Mesothelial cell of epicardium (in vitro differentiated cells): ENCODE measurements at regions not wholly inside any gene's neighbourhood (a gene's known extent, or its start where the extent isn't known, plus 50 kb on each side); places are given as distances from the start of the nearest gene placed in this dataset.

Experiments
- DNase-seq, 2 experiments: peaks; one replicate each; pipeline ENCODE4 v3.0.0; 2021; ENCODE audit warnings: low spot score in 2 of 2; ENCODE audit not compliant: unreplicated experiment in 2 of 2
- H3K27ac Mint-ChIP-seq: 2 replicates; pipeline ENCODE4 v1.8.0; 2021; ENCODE audit warnings: mixed read lengths
- H3K27me3 Mint-ChIP-seq: 2 replicates; pipeline ENCODE4 v1.8.0; 2021; ENCODE audit warnings: low read depth, mixed read lengths
- H3K36me3 Mint-ChIP-seq: 2 replicates; pipeline ENCODE4 v1.8.0; 2021; ENCODE audit warnings: mixed read lengths
- H3K4me1 Mint-ChIP-seq: 2 replicates; pipeline ENCODE4 v1.8.0; 2021; ENCODE audit warnings: mixed read lengths
- H3K4me3 Mint-ChIP-seq: 2 replicates; pipeline ENCODE4 v1.8.0; 2021; ENCODE audit warnings: mild to moderate bottlenecking, moderate library complexity, mixed read lengths
- H3K9me3 Mint-ChIP-seq: 2 replicates; pipeline ENCODE4 v1.8.0; 2021; ENCODE audit warnings: mixed read lengths
- TF ChIP-seq, protein P1 (sequence below): fragments of 200-600 bp; sonication (generic); IDR thresholded peaks from one replicate; pipeline ENCODE4 v1.5.0; 2021; ENCODE audit warnings: antibody characterized with exemption; ENCODE audit not compliant: unreplicated experiment

DNA sequence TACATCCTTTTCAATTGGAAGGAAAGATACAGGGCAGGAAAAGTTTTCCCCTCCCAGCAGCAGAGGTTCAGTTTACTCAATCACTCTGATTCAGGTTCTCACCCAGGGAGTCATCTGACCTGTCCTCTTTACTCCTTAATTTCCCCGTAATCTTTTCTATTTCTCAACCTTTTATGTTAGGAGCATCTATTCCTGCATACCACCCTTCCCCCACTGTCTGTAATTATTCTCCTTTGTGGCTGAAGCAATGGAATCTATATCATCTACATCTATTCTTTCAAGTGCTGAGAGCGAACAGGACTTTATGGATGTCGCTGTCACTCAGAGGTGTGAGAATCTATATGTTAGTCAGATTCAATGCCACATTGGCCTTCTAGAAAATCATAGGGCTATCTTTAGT is 175.2 kb downstream of the NOL4 start:
- H3K27ac Mint-ChIP-seq: no peak overlapping the region
- no peaks in the 10 kb centered on the region for H3K27me3 Mint-ChIP-seq
- TF ChIP-seq, protein P1, sequence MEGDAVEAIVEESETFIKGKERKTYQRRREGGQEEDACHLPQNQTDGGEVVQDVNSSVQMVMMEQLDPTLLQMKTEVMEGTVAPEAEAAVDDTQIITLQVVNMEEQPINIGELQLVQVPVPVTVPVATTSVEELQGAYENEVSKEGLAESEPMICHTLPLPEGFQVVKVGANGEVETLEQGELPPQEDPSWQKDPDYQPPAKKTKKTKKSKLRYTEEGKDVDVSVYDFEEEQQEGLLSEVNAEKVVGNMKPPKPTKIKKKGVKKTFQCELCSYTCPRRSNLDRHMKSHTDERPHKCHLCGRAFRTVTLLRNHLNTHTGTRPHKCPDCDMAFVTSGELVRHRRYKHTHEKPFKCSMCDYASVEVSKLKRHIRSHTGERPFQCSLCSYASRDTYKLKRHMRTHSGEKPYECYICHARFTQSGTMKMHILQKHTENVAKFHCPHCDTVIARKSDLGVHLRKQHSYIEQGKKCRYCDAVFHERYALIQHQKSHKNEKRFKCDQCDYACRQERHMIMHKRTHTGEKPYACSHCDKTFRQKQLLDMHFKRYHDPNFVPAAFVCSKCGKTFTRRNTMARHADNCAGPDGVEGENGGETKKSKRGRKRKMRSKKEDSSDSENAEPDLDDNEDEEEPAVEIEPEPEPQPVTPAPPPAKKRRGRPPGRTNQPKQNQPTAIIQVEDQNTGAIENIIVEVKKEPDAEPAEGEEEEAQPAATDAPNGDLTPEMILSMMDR: no peak
- peaks cover 7% of the 10 kb centered on the region for H3K4me1 Mint-ChIP-seq
- DNase-seq: no peak
- H3K9me3 Mint-ChIP-seq: peaks cover 11% of the 10 kb centered on the region
- H3K36me3 Mint-ChIP-seq: no peaks in the 10 kb centered on the region
- H3K4me3 Mint-ChIP-seq: no peak overlapping the region

DNA sequence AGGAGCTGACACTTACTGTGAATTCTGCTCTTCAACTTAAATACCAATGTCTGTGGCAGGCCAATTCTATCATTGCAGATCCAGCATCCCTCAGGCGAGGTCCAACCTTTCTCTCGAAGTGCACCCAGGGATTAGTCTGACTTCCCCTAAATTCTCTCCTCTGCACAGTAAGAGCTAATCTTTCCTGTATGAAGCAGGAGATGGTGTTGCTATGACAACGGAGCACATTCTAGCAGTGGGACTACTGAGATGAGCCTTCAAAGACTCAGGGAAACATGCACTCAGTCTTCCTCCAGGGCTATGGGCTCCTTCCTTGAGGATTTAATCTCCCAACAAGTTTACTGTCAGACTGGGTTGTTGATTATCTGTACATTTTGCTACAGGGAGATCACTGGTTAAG is 176.3 kb downstream of the NOL4 start:
- no peak for DNase-seq
- no peak overlapping the region for H3K4me3 Mint-ChIP-seq
- no peak overlapping the region for H3K27ac Mint-ChIP-seq
- H3K4me1 Mint-ChIP-seq: peaks cover 7% of the 10 kb centered on the region
- no peaks in the 10 kb centered on the region for H3K27me3 Mint-ChIP-seq
- peaks cover 5% of the 10 kb centered on the region for H3K9me3 Mint-ChIP-seq
- no peaks in the 10 kb centered on the region for H3K36me3 Mint-ChIP-seq
- TF ChIP-seq, protein P1: no peak

DNA sequence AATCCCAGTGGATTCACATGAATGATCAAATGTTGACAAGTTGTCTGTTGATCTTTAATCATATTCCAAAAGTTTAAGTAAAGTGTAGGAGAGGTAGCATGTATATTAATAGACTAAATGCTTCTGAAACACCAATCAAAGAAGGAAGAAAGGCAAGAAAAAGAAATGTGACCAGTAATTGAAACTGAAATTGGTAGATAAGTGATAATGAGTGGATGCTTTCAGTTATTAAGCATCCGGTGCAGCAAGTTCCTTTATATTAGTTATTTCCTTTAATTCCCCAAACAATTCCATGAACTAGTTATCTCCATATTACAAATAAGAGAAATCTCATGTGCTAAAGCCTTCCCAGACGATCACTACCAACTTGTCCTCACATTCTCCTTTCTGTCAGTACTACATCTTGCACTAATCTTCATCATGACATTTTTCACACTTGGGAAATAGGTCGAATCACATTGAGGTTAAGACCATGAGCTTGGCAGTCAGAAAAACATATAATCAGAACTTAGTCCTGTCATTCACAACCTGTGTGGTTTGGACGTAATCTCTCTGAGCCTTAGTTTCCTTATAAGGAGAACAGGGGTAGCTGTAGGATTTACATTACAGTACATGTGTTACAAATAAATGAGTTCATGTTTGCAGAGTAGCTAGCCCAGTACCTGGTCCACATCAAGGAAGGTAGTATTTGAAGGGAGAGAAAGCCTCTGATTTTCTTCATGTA is 182.1 kb downstream of the NOL4 start:
- no peaks in the 10 kb centered on the region for H3K4me1 Mint-ChIP-seq

DNA sequence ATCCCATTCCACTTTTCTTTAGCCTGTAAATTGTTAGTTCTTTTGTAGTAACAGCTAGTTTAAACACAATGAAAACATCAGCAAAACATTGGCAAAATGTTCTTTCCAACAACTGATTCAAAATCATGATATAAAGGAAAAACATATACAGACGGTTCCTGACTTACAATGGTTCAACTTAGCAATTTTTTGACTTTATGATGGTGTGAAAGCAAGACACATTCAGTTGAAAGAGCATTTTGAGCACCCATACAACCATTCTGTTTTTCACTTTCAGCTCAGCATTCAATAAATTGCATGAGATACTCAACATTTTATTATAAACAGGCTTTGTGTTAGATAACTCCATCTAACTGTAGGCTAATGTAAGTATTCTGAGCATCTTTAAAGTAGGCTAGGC is 185.1 kb downstream of the NOL4 start:
- Mint-ChIP-seq H3K36me3 (no peaks in the 10 kb centered on the region), H3K27me3 (no peaks in the 10 kb centered on the region), H3K9me3 (peaks cover 5% of the 10 kb centered on the region), H3K4me1 (no peaks in the 10 kb centered on the region), H3K4me3 (no peak overlapping the region), H3K27ac (no peak overlapping the region)
- TF ChIP-seq, protein P1: no peak
- DNase-seq: no peak

More for the DNA sequence above, 182.1 kb downstream of the NOL4 start:
- Mint-ChIP-seq H3K27ac (no peak overlapping the region), H3K27me3 (no peaks in the 10 kb centered on the region), H3K36me3 (no peaks in the 10 kb centered on the region), H3K4me3 (no peak overlapping the region), H3K9me3 (no peaks in the 10 kb centered on the region)
- DNase-seq: no peak
- TF ChIP-seq, protein P1: no peak

DNA sequence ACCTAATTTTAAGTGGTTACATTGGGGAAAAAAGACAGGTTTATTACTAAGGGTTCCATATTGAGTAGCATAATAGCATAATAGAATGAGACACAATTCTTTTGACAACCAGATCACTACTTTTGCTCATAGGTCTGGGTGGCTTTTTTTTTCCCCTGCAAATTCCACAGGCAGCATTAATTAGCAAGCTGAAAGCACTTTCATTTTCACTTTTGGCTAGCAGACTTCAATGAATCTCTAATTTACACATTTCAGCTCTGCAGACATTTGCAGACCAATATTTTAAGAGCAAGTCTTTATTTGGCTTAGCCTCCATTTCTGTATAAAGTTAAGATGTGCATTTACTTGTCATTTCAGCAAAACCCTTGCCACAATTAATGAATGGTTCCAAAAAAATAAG is 185.5 kb downstream of the NOL4 start:
- H3K27ac Mint-ChIP-seq: no peak overlapping the region
- no peaks in the 10 kb centered on the region for H3K27me3 Mint-ChIP-seq
- H3K36me3 Mint-ChIP-seq: peaks cover under 1% of the 10 kb centered on the region
- no peak overlapping the region for H3K4me3 Mint-ChIP-seq
- no peaks in the 10 kb centered on the region for H3K4me1 Mint-ChIP-seq
- H3K9me3 Mint-ChIP-seq: peaks cover 6% of the 10 kb centered on the region
- DNase-seq: no peak
- TF ChIP-seq, protein P1: no peak

DNA sequence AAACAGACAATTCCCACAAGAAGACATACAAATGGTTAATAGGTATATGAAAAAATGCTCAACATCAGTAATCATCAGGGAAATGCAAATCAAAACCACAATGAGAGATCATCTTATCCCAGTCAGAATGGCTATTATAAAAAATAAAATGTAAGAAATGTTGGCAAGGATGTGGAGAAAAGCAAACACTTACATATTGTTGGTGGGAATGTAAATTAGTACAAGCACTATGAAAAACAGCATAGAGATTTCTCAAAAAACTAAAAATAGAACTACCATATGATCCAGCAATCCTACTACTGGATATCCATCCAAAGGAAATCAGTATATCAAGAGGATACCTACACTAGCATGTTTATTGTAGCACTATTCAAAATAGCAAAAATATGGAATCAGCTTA is 186.6 kb downstream of the NOL4 start:
- no peak overlapping the region for H3K4me3 Mint-ChIP-seq
- TF ChIP-seq, protein P1: no peak
- H3K27ac Mint-ChIP-seq: no peak overlapping the region
- H3K4me1 Mint-ChIP-seq: no peaks in the 10 kb centered on the region
- H3K36me3 Mint-ChIP-seq: peaks cover 6% of the 10 kb centered on the region
- H3K9me3 Mint-ChIP-seq: peaks cover 15% of the 10 kb centered on the region
- no peaks in the 10 kb centered on the region for H3K27me3 Mint-ChIP-seq
- no peak for DNase-seq
